GM23248 (cell line): ENCODE measurements at regions not wholly inside any gene's neighbourhood (a gene's known extent, or its start where the extent isn't known, plus 50 kb on each side); places are given as distances from the start of the nearest gene placed in this dataset.

ENCODE experiments used
- DNase-seq: peaks from one replicate; pipeline ENCODE4 v3.0.0-alpha.2; 2015
- H2AFZ ChIP-seq: fragments of 200-600 bp; sonication (generic); 2 replicates; pipeline ENCODE4 v1.6.1; 2016; ENCODE audit warnings: antibody characterized with exemption
- H3F3A ChIP-seq: fragments of 200-600 bp; sonication (generic); 2 replicates; pipeline ENCODE4 v1.6.1; 2016; ENCODE audit warnings: mild to moderate bottlenecking, antibody characterized with exemption, mixed run types; ENCODE audit not compliant: insufficient read depth
- H3K27ac ChIP-seq: fragments of 200-600 bp; sonication (generic); 2 replicates; pipeline ENCODE4 v1.5.1; 2016; ENCODE audit warnings: mild to moderate bottlenecking
- H3K27me3 ChIP-seq: fragments of 200-600 bp; sonication (generic); replicated peaks from 2 replicates; pipeline ENCODE4 v1.6.1; 2016; ENCODE audit warnings: mild to moderate bottlenecking; ENCODE audit not compliant: insufficient read depth
- H3K36me3 ChIP-seq: fragments of 200-600 bp; sonication (generic); 2 replicates; pipeline ENCODE4 v1.6.1; 2016; ENCODE audit warnings: low read depth, mild to moderate bottlenecking
- H3K4me1 ChIP-seq: fragments of 200-600 bp; sonication (generic); 2 replicates; pipeline ENCODE4 v1.6.1; 2016; ENCODE audit warnings: mild to moderate bottlenecking; ENCODE audit not compliant: insufficient read depth
- H3K4me2 ChIP-seq: fragments of 200-600 bp; sonication (generic); one replicate; pipeline ENCODE4 v1.6.1; 2016; ENCODE audit warnings: mild to moderate bottlenecking; ENCODE audit not compliant: unreplicated experiment
- H3K4me3 ChIP-seq: fragments of 200-600 bp; sonication (generic); 2 replicates; pipeline ENCODE4 v1.5.1; 2016; ENCODE audit warnings: mild to moderate bottlenecking
- H3K79me2 ChIP-seq: fragments of 200-600 bp; sonication (generic); 2 replicates; pipeline ENCODE4 v1.6.1; 2016; ENCODE audit warnings: mild to moderate bottlenecking; ENCODE audit not compliant: insufficient read depth
- H3K9ac ChIP-seq: fragments of 200-600 bp; sonication (generic); 2 replicates; pipeline ENCODE4 v1.6.1; 2016; ENCODE audit warnings: mild to moderate bottlenecking
- H3K9me2 ChIP-seq: fragments of 200-600 bp; sonication (generic); 2 replicates; pipeline ENCODE4 v1.6.1; 2016; ENCODE audit warnings: mixed run types, mild to moderate bottlenecking, moderate library complexity; ENCODE audit not compliant: insufficient read depth
- H3K9me3 ChIP-seq: fragments of 200-600 bp; sonication (generic); one replicate; pipeline ENCODE4 v1.6.1; 2017; ENCODE audit warnings: low read depth
- H4K20me1 ChIP-seq: fragments of 200-600 bp; sonication (generic); 2 replicates; pipeline ENCODE4 v1.6.0; 2016; ENCODE audit not compliant: insufficient read depth
- EZH2 ChIP-seq: fragments of 200-600 bp; sonication (generic); IDR thresholded peaks from 2 replicates; pipeline ENCODE4 v1.6.1; 2018; ENCODE audit warnings: antibody characterized with exemption, mild to moderate bottlenecking; ENCODE audit not compliant: insufficient read depth, poor library complexity, severe bottlenecking
- EZH2phosphoT487 ChIP-seq: fragments of 200-600 bp; sonication (generic); IDR thresholded peaks from 2 replicates; pipeline ENCODE4 v1.6.1; 2018; ENCODE audit warnings: antibody characterized with exemption, moderate library complexity, mild to moderate bottlenecking, low read depth; ENCODE audit not compliant: insufficient read depth
- WGBS, 2 experiments: methylation state at CpG; one replicate each; pipeline ENCODE4 v1.1.6; 2015 to 2017; ENCODE audit warnings: low lambda C conversion rate in 2 of 2, low coverage in 1 of 2; ENCODE audit errors: missing lambda C conversion rate in 2 of 2; 5-methylcytosine and 5-hydroxymethylcytosine counted together
- in situ Hi-C: fragments of 300-500 bp; cut with MboI; formaldehyde crosslinking; loops from 2 replicates; pipeline ENCODE4 v1.15.0; 2020

GRCh38 chr11:79957702-79958101 lies 516.9 kb upstream of the TENM4 start:
- no peak overlapping the region for H3K4me3 ChIP-seq
- H3F3A ChIP-seq: no peaks in the 10 kb centered on the region
- H3K4me1 ChIP-seq: no peaks in the 10 kb centered on the region
- H3K36me3 ChIP-seq: no peaks in the 10 kb centered on the region
- no peak for TF ChIP-seq EZH2phosphoT487
- no peak for TF ChIP-seq EZH2
- DNase-seq: no peak
- no peaks in the 10 kb centered on the region for H3K9me2 ChIP-seq
- H3K9me3 ChIP-seq: peaks cover 7% of the 10 kb centered on the region
- no peak overlapping the region for H3K9ac ChIP-seq
- no peak overlapping the region for H3K27ac ChIP-seq
- no peaks in the 10 kb centered on the region for H3K79me2 ChIP-seq
- no peak overlapping the region for H3K4me2 ChIP-seq
- in situ Hi-C loops: no loop called here
- H3K27me3 ChIP-seq: no peaks in the 10 kb centered on the region
- H4K20me1 ChIP-seq: no peaks in the 10 kb centered on the region
- no peak overlapping the region for H2AFZ ChIP-seq

- Histone ChIP-seq H3F3A (no peaks in the 10 kb centered on the region), H3K36me3 (no peaks in the 10 kb centered on the region), H3K79me2 (no peaks in the 10 kb centered on the region), H3K4me1 (no peaks in the 10 kb centered on the region), H3K4me3 (no peak overlapping the region), H3K4me2 (no peak overlapping the region), H3K9ac (no peak overlapping the region), H2AFZ (no peak overlapping the region), H3K9me2 (no peaks in the 10 kb centered on the region), H3K27me3 (no peaks in the 10 kb centered on the region), H4K20me1 (no peaks in the 10 kb centered on the region), H3K27ac (no peak overlapping the region), H3K9me3 (peaks cover 7% of the 10 kb centered on the region)
- no peak for DNase-seq
- in situ Hi-C loops: no loop called here
- no peak for TF ChIP-seq EZH2phosphoT487
- no peak for TF ChIP-seq EZH2
- WGBS, 2 experiments: 14 to 22% methylated on average over 4 of the region's 4 CpGs
These were observed 515.2 kb upstream of the TENM4 start for GRCh38 chr11:79956061-79956460.

GRCh38 chr11:79953629-79954028 lies 512.8 kb upstream of the TENM4 start:
- DNase-seq: no peak
- Histone ChIP-seq H3K4me1 (no peaks in the 10 kb centered on the region), H3F3A (no peaks in the 10 kb centered on the region), H3K9ac (no peak overlapping the region), H3K36me3 (no peaks in the 10 kb centered on the region), H3K4me2 (no peak overlapping the region), H3K27me3 (no peaks in the 10 kb centered on the region), H3K9me3 (no peaks in the 10 kb centered on the region), H2AFZ (no peak overlapping the region), H4K20me1 (no peaks in the 10 kb centered on the region), H3K4me3 (no peak overlapping the region), H3K79me2 (no peaks in the 10 kb centered on the region), H3K27ac (no peak overlapping the region), H3K9me2 (no peaks in the 10 kb centered on the region)
- WGBS, 2 experiments: 3 to 8% methylated on average over 1 of the region's 1 CpG
- TF ChIP-seq EZH2phosphoT487: no peak
- in situ Hi-C loops: no loop called here

GRCh38 chr11:79950741-79951140 lies 509.9 kb upstream of the TENM4 start:
- Histone ChIP-seq H4K20me1 (no peaks in the 10 kb centered on the region), H3K36me3 (no peaks in the 10 kb centered on the region), H3K79me2 (no peaks in the 10 kb centered on the region), H3K27ac (no peak overlapping the region), H3K4me1 (no peaks in the 10 kb centered on the region), H2AFZ (no peak overlapping the region), H3K9ac (no peak overlapping the region), H3K9me2 (no peaks in the 10 kb centered on the region), H3K4me2 (no peak overlapping the region), H3K9me3 (no peaks in the 10 kb centered on the region), H3K4me3 (no peak overlapping the region), H3K27me3 (no peaks in the 10 kb centered on the region), H3F3A (no peaks in the 10 kb centered on the region)
- in situ Hi-C loops: no loop called here
- 18 to 31% methylated on average over 4 of the region's 4 CpGs for WGBS, 2 experiments
- no peak for TF ChIP-seq EZH2phosphoT487
- TF ChIP-seq EZH2: no peak
- DNase-seq: no peak

GRCh38 chr11:79950172-79950571 lies 509.3 kb upstream of the TENM4 start:
- Histone ChIP-seq H4K20me1 (no peaks in the 10 kb centered on the region), H3K27me3 (no peaks in the 10 kb centered on the region), H2AFZ (no peak overlapping the region), H3K9me2 (no peaks in the 10 kb centered on the region), H3F3A (no peaks in the 10 kb centered on the region), H3K4me3 (no peak overlapping the region), H3K79me2 (no peaks in the 10 kb centered on the region), H3K36me3 (no peaks in the 10 kb centered on the region), H3K4me2 (no peak overlapping the region), H3K27ac (no peak overlapping the region), H3K9ac (no peak overlapping the region), H3K4me1 (no peaks in the 10 kb centered on the region), H3K9me3 (no peaks in the 10 kb centered on the region)
- TF ChIP-seq EZH2 (no peak), EZH2phosphoT487 (no peak)
- in situ Hi-C loops: no loop called here
- no peak for DNase-seq
- 22 to 28% methylated on average over 4 of the region's 4 CpGs for WGBS, 2 experiments
